Lower lobe of right lung (tissue), 2 donors: ENCODE measurements at regions not wholly inside any gene's neighbourhood (a gene's known extent, or its start where the extent isn't known, plus 50 kb on each side); places are given as distances from the start of the nearest gene placed in this dataset.
"Not testable (repeated sequence)": the region's sequence is repeated elsewhere in the genome, so short reads cannot be mapped to it uniquely, and the experiment has no call there.

Experiments
- ATAC-seq, 2 donors: fragments of 200-7000 bp; cut with Tn5 transposase; one replicate each; pipeline ENCODE4 v1.9.1; 2020 to 2022; ENCODE audit warnings: mild to moderate bottlenecking in 2 of 2, moderate library complexity in 2 of 2
- DNase-seq: peaks from one replicate; pipeline ENCODE4 v3.0.0-alpha.2; 2020
- H3K27ac ChIP-seq: fragments of 200-600 bp; one replicate; pipeline ENCODE4 v1.8.0; 2022
- H3K27me3 ChIP-seq: fragments of 200-600 bp; one replicate; pipeline ENCODE4 v1.8.0; 2022; ENCODE audit warnings: low read depth
- H3K36me3 ChIP-seq: fragments of 200-600 bp; one replicate; pipeline ENCODE4 v1.8.0; 2022; ENCODE audit warnings: mild to moderate bottlenecking
- H3K4me1 ChIP-seq: fragments of 200-600 bp; one replicate; pipeline ENCODE4 v1.8.0; 2022
- H3K4me3 ChIP-seq: fragments of 200-600 bp; one replicate; pipeline ENCODE4 v1.8.0; 2022; ENCODE audit warnings: mild to moderate bottlenecking
- H3K9me3 ChIP-seq: fragments of 200-600 bp; one replicate; pipeline ENCODE4 v1.8.0; 2022
- intact Hi-C: fragments of 100-400 bp; cut with DNase I; formaldehyde crosslinking; loops from one replicate; pipeline ENCODE4 v1.11.0; 2022
- TF ChIP-seq, protein P1 (sequence below): fragments of 200-600 bp; IDR thresholded peaks from one replicate; pipeline ENCODE4 v1.8.0; 2022; ENCODE audit warnings: antibody characterized with exemption, mild to moderate bottlenecking
- donor health status: DM: no; HTN: yes; CAD: no; lungs with severe emphysema.

DNA sequence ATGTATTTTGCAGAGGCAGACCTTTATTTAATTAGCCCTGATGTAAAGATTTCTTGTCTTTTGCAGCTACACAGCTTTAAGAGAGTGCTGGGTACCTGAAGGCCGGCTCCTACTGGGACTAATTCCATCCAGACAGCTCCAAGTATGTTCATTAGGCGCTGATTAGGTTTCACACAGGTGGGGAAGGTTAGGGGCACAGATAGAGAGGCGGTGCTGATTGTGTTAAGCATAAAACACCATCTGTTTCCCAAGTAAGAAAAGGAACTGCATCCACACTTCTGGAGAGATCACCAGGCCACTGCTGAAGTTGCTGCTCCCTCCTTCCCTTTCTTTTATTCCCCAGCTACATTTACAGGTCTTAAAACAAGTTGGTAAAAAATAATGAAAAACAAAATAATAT lies 349.5 kb downstream of the ZIC3 start:
- DNase-seq: no peak

DNA sequence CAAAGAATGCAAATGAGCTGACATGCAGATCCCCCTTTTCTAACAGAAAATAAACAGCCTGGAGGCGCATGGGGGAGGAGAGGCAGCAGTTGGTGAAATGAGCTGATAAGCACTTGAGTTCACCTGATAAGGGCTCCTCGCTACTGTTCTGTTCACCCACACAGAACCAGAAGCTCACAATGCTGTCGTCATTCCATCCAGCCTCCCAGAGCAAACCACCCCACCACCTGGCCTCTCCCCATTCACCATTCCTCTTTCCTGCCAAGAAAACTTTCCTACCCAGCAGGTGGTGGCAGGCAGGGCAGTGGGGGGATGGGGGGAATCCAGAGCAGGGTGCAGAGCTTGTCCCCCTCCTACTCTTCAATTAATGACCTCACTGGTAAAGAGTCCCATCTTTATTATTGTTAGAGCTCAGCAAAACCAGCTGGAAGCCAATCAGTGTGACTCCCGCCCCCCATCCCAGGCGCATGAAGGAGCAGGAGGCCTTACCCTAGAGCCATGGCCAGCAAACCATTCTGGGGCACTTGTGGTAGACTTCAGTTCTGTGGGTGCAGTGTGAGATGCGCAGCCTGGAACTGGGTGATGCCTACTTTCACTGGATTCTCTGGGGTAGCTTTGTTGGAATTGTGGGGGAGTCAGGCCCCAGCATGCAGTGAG lies 350.3 kb downstream of the ZIC3 start:
- Histone ChIP-seq H3K27ac (no peak overlapping the region), H3K36me3 (no peaks in the 10 kb centered on the region), H3K27me3 (no peaks in the 10 kb centered on the region), H3K9me3 (no peaks in the 10 kb centered on the region), H3K4me1 (no peaks in the 10 kb centered on the region), H3K4me3 (no peak overlapping the region)
- intact Hi-C loops: no loop called here
- no peak for DNase-seq
- TF ChIP-seq, protein P1, sequence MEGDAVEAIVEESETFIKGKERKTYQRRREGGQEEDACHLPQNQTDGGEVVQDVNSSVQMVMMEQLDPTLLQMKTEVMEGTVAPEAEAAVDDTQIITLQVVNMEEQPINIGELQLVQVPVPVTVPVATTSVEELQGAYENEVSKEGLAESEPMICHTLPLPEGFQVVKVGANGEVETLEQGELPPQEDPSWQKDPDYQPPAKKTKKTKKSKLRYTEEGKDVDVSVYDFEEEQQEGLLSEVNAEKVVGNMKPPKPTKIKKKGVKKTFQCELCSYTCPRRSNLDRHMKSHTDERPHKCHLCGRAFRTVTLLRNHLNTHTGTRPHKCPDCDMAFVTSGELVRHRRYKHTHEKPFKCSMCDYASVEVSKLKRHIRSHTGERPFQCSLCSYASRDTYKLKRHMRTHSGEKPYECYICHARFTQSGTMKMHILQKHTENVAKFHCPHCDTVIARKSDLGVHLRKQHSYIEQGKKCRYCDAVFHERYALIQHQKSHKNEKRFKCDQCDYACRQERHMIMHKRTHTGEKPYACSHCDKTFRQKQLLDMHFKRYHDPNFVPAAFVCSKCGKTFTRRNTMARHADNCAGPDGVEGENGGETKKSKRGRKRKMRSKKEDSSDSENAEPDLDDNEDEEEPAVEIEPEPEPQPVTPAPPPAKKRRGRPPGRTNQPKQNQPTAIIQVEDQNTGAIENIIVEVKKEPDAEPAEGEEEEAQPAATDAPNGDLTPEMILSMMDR: no peak
- ATAC-seq: no peak

More for the DNA sequence above, 349.5 kb downstream of the ZIC3 start:
- ATAC-seq: no peak
- no peak overlapping the region for H3K27ac ChIP-seq
- intact Hi-C loops: no loop called here
- no peaks in the 10 kb centered on the region for H3K36me3 ChIP-seq
- H3K9me3 ChIP-seq: no peaks in the 10 kb centered on the region
- H3K27me3 ChIP-seq: no peaks in the 10 kb centered on the region
- no peak overlapping the region for H3K4me3 ChIP-seq
- TF ChIP-seq, protein P1: no peak
- H3K4me1 ChIP-seq: no peaks in the 10 kb centered on the region

DNA sequence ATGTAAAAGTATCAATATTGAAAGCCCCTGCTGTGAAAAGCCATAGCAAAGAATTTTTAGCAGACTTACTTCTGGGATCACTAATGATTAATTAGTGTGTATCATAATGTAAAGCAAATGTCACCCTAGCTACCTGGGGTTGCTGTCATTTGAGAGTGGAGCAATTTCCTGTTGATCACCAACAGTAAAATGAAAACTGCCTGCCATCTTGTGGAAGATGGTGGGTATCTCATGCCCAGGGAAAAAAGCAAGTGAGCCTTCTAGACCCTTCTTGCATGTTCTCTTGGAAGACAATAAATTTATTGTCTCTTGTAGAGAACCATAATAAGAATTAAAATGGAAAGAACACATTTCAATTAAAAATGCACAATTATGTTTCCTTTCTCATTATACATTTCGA lies 360.2 kb downstream of the ZIC3 start:
- Histone ChIP-seq H3K27me3 (no peaks in the 10 kb centered on the region), H3K4me1 (no peaks in the 10 kb centered on the region), H3K9me3 (no peaks in the 10 kb centered on the region), H3K4me3 (no peak overlapping the region), H3K27ac (no peak overlapping the region), H3K36me3 (no peaks in the 10 kb centered on the region)
- intact Hi-C loops: no loop called here
- no peak for DNase-seq
- TF ChIP-seq, protein P1: no peak
- ATAC-seq: no peak

DNA sequence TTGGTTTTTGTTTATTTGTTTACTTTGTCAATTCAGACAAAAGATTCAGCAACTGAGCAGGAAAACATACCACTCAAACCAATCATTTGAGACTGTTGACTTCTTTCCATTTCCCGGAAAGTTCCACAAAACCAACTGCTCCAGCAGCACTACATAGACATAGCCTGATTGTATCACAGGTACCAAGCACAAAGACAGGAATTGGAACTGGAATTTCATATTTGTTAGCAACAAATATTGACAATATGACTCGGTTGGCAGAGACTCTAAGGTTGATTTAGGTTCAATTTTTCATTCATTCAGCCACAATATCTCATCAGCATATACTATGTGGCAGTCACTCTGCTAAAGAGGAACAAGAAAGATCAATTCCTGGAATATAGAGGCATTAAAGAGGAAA lies 364.0 kb downstream of the ZIC3 start:
- H3K4me3 ChIP-seq: no peak overlapping the region

DNA sequence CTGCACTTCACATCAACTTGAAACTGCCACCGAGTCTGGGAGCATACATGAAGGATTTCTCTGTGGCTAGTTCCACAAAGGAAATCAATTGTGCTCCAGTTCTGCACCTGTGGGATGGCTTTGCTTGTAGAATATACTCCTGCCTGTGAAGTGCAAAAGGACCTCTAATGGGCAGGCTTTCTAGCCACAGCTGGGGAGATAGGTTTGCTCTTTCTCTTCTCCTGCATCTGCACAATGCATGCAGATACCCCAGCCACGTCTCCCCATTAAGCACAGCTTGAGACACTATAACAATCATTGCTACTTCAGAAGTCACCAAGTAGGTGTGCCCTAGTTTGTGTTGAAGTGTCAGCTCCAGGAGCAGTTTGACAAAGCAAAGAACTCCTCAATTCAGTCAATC lies 364.6 kb downstream of the ZIC3 start:
- intact Hi-C loops: no loop called here
- no peak for ATAC-seq

More for the DNA sequence above, 364.0 kb downstream of the ZIC3 start:
- H3K4me1 ChIP-seq: no peaks in the 10 kb centered on the region
- intact Hi-C loops: no loop called here
- H3K9me3 ChIP-seq: no peaks in the 10 kb centered on the region
- TF ChIP-seq, protein P1: no peak
- H3K36me3 ChIP-seq: no peaks in the 10 kb centered on the region
- no peak overlapping the region for H3K27ac ChIP-seq
- ATAC-seq: no peak
- H3K27me3 ChIP-seq: no peaks in the 10 kb centered on the region
- DNase-seq: no peak

DNA sequence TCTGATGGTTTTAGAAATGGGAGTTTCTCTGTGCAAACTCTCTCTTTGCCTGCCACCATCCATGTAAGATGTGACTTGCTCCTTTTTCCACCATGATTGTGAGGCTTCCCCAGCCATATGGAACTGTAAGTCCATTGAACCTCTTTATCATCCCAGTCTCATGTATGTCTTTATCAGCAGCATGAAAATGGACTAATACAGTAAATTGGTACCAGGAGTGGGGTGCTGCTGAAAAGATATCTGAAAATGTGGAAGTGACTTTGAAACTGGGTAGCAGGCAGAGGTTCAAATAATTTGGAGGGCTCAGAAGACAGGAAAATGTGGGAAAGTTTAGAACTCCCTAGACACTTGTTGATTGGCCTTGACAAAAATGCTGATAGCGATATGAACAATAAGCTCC lies 368.3 kb downstream of the ZIC3 start:
- H3K27me3 ChIP-seq, H3K4me3 ChIP-seq, ATAC-seq, H3K27ac ChIP-seq, H3K36me3 ChIP-seq, H3K9me3 ChIP-seq, H3K4me1 ChIP-seq, DNase-seq, intact Hi-C loops: not testable (repeated sequence)

More for the DNA sequence above, 364.6 kb downstream of the ZIC3 start:
- H3K36me3 ChIP-seq: no peaks in the 10 kb centered on the region
- no peaks in the 10 kb centered on the region for H3K9me3 ChIP-seq
- DNase-seq: no peak
- TF ChIP-seq, protein P1: no peak
- H3K4me1 ChIP-seq: no peaks in the 10 kb centered on the region
- no peak overlapping the region for H3K4me3 ChIP-seq
- H3K27me3 ChIP-seq: no peaks in the 10 kb centered on the region
- H3K27ac ChIP-seq: no peak overlapping the region

DNA sequence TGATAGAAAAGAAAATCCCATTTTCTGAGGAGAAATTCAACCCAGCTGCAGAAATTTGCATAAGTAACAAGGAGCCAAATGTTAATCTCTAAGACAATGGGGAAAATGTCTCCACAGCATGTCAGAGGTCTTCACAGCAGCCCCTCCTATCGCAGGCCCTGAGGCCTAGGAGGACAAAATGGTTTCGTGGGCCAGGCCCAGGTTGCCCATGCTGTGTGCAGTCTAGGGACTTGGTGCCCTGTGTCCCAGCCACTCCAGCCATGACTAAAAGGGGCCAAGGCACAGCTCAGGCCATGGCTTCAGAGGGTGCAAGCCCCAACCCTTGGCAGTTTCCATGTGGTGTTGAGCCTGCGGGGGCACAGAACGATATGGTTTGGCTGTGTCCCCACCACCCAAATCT lies 369.0 kb downstream of the ZIC3 start:
- DNase-seq, H3K36me3 ChIP-seq, H3K27me3 ChIP-seq, ATAC-seq, H3K27ac ChIP-seq, H3K9me3 ChIP-seq, intact Hi-C loops, H3K4me1 ChIP-seq, H3K4me3 ChIP-seq: not testable (repeated sequence)
